Caco-2 (cell line): ENCODE measurements at regions not wholly inside any gene's neighbourhood (a gene's known extent, or its start where the extent isn't known, plus 50 kb on each side); places are given as distances from the start of the nearest gene placed in this dataset.

Experiments used
- BruUV-seq: library from RNA; stranded (reverse); fragments of 400-500 nt; replicated peaks from 2 replicates; lab custom pipeline; 2021; lab: Mats Ljungman, UMichigan
- CTCF ChIA-PET: fragments of 300-600 bp; sonication (Branson Sonifier 250); formaldehyde crosslinking; loops from one replicate; lab custom pipeline; 2022; ENCODE audit warnings: antibody characterized with exemption; lab: Charles Lee
- POLR2A ChIA-PET: fragments of 300-600 bp; sonication (Branson Sonifier 250); formaldehyde crosslinking; loops from one replicate; lab custom pipeline; 2022; ENCODE audit warnings: antibody characterized with exemption; lab: Charles Lee
- DNase-seq, 2 experiments: peaks; one replicate each; pipeline versions ENCODE4 v3.0.0 to v3.0.0-alpha.2; 2020 to 2022
- H3K27me3 ChIP-seq: replicated peaks from 2 replicates; pipeline ENCODE4 v1.6.0; 2011; ENCODE audit warnings: low read length; ENCODE audit not compliant: control insufficient read depth, insufficient read depth
- H3K36me3 ChIP-seq: 2 replicates; pipeline ENCODE4 v1.5.1; 2011; ENCODE audit warnings: low read length; ENCODE audit not compliant: control insufficient read depth, insufficient read depth
- H3K4me1 ChIP-seq: fragments of 250-450 bp; sonication (Bioruptor Pico); 2 replicates; pipeline ENCODE4 v1.5.1; 2020; ENCODE audit warnings: mild to moderate bottlenecking
- H3K4me3 ChIP-seq: 2 replicates; pipeline ENCODE4 v1.5.1; 2011; ENCODE audit warnings: low read depth, mild to moderate bottlenecking, control low read depth, low read length
- H3K9me3 ChIP-seq: fragments of 250-450 bp; sonication (Bioruptor Pico); 2 replicates; pipeline ENCODE4 v1.5.1; 2020; ENCODE audit warnings: mild to moderate bottlenecking, moderate library complexity
- H3K27ac Mint-ChIP-seq: one replicate; pipeline ENCODE4 v1.8.0; 2022; ENCODE audit warnings: mixed read lengths; ENCODE audit not compliant: unreplicated experiment
- H3K27me3 Mint-ChIP-seq: one replicate; pipeline ENCODE4 v1.8.0; 2022; ENCODE audit warnings: mixed read lengths; ENCODE audit not compliant: insufficient read depth, unreplicated experiment
- H3K36me3 Mint-ChIP-seq: one replicate; pipeline ENCODE4 v1.8.0; 2022; ENCODE audit warnings: mild to moderate bottlenecking, mixed read lengths; ENCODE audit not compliant: insufficient read depth, unreplicated experiment
- H3K4me1 Mint-ChIP-seq: one replicate; pipeline ENCODE4 v1.8.0; 2022; ENCODE audit warnings: low read depth, mixed read lengths; ENCODE audit not compliant: unreplicated experiment
- H3K4me3 Mint-ChIP-seq: one replicate; pipeline ENCODE4 v1.8.0; 2022; ENCODE audit warnings: mild to moderate bottlenecking, moderate library complexity, mixed read lengths; ENCODE audit not compliant: unreplicated experiment
- H3K9me3 Mint-ChIP-seq: one replicate; pipeline ENCODE4 v1.8.0; 2022; ENCODE audit warnings: mixed read lengths; ENCODE audit not compliant: unreplicated experiment
- CTCF ChIP-seq, 2 experiments: fragments of 200-600 bp in 1 of 2; IDR thresholded peaks; 1 replicate in 1 of 2; 2 replicates in 1 of 2; pipeline versions ENCODE4 v1.5.1 to v1.8.0; 2011 to 2022; ENCODE audit warnings: antibody characterized with exemption in 1 of 2, control low read depth in 1 of 2, inconsistent platforms in 1 of 2, low read depth in 1 of 2, low read length in 1 of 2, mild to moderate bottlenecking in 1 of 2, moderate library complexity in 1 of 2; ENCODE audit not compliant: insufficient read depth in 1 of 2, severe bottlenecking in 1 of 2, unreplicated experiment in 1 of 2
- intact Hi-C: fragments of 100-400 bp; cut with micrococcal nuclease; formaldehyde crosslinking; loops from one replicate; pipeline ENCODE4 v1.10.0; 2022; ENCODE audit not compliant: unreplicated experiment

- no peak overlapping the region for H3K27ac Mint-ChIP-seq
- ChIA-PET POLR2A (no interaction called here), CTCF (no interaction called here)
- Histone ChIP-seq H3K4me1 (no peaks in the 10 kb centered on the region), H3K36me3 (no peaks in the 10 kb centered on the region), H3K9me3 (no peaks in the 10 kb centered on the region), H3K27me3 (no peaks in the 10 kb centered on the region), H3K4me3 (no peak overlapping the region)
- TF ChIP-seq CTCF (IDR thresholded peaks at IDR 0.05; ENCODE audit: insufficient read depth in 1 of 2, low read depth in 1 of 2, low read length in 1 of 2, severe bottlenecking in 1 of 2, unreplicated experiment in 1 of 2) = no peak
- no TSS peak for BruUV-seq
- intact Hi-C loops = no loop called here
- no peaks in the 10 kb centered on the region for H3K9me3 Mint-ChIP-seq
- H3K27me3 Mint-ChIP-seq = no peaks in the 10 kb centered on the region
- H3K36me3 Mint-ChIP-seq = no peaks in the 10 kb centered on the region
- DNase-seq = no peak
- H3K4me1 Mint-ChIP-seq = no peaks in the 10 kb centered on the region
- no peak overlapping the region for H3K4me3 Mint-ChIP-seq
Measured at GRCh38 chr9:20255052-20255451, 367.2 kb downstream of the MLLT3 start.

DNA sequence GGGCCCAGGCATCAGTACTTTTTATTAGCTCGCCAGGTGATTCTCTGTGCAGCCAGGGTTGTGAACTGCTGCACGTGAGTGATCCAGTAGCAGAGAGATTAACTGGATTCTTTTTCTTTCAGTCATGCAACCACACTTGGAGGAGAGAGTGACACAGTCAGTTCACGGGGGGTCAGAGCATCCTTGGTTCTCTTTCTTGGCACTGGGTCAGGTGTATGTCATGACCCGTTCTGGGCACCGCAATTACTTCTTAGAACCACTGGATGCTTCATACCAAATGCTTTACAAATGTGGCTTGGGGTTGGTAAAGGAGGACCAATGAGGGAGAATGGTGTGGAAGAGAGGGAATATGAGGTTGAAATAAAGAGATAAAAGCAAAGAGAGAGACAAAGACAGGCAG lies 368.7 kb downstream of the MLLT3 start:
- H3K9me3 Mint-ChIP-seq = no peaks in the 10 kb centered on the region
- H3K36me3 Mint-ChIP-seq = no peaks in the 10 kb centered on the region
- TF ChIP-seq CTCF (IDR thresholded peaks at IDR 0.05; ENCODE audit: insufficient read depth in 1 of 2, low read depth in 1 of 2, low read length in 1 of 2, severe bottlenecking in 1 of 2, unreplicated experiment in 1 of 2) = no peak

DNA sequence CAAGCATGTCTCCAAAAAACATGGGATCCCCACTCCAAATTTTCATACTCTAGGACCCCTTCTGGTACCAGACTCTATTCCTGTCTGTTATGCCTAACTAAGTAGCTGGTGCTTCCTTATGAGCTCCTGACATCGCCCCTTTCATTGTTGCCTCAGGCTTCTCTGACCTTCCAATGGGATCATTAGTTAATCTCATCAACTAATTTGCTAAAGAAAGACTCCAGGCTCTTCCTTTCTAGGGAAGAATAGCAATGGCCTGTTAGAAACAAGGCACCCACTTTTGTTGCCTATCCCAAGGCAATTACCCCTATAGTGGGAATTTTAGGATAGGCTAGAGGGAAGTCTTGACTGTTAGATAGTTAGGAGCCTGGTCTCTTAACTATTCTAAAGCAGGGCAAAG lies 369.5 kb downstream of the MLLT3 start:
- TF ChIP-seq CTCF (IDR thresholded peaks at IDR 0.05; ENCODE audit: insufficient read depth in 1 of 2, low read depth in 1 of 2, low read length in 1 of 2, severe bottlenecking in 1 of 2, unreplicated experiment in 1 of 2) = no peak
- POLR2A ChIA-PET = no interaction called here
- no peaks in the 10 kb centered on the region for H3K36me3 Mint-ChIP-seq

More for the DNA sequence above, 368.7 kb downstream of the MLLT3 start:
- no peak for DNase-seq
- ChIA-PET POLR2A (no interaction called here), CTCF (no interaction called here)
- Histone ChIP-seq H3K4me1 (no peaks in the 10 kb centered on the region), H3K4me3 (no peak overlapping the region), H3K36me3 (no peaks in the 10 kb centered on the region), H3K27me3 (no peaks in the 10 kb centered on the region), H3K9me3 (no peaks in the 10 kb centered on the region)
- H3K4me1 Mint-ChIP-seq = no peaks in the 10 kb centered on the region
- no TSS peak for BruUV-seq
- intact Hi-C loops = no loop called here
- H3K27me3 Mint-ChIP-seq = no peaks in the 10 kb centered on the region
- no peak overlapping the region for H3K4me3 Mint-ChIP-seq
- H3K27ac Mint-ChIP-seq = no peak overlapping the region

More for the DNA sequence above, 369.5 kb downstream of the MLLT3 start:
- intact Hi-C loops = no loop called here
- H3K36me3 ChIP-seq = no peaks in the 10 kb centered on the region
- CTCF ChIA-PET = no interaction called here
- no peak overlapping the region for H3K4me3 ChIP-seq
- no peaks in the 10 kb centered on the region for H3K4me1 ChIP-seq
- no peaks in the 10 kb centered on the region for H3K9me3 ChIP-seq
- Mint-ChIP-seq H3K27me3 (no peaks in the 10 kb centered on the region), H3K27ac (no peak overlapping the region), H3K9me3 (no peaks in the 10 kb centered on the region), H3K4me1 (no peaks in the 10 kb centered on the region), H3K4me3 (no peak overlapping the region)
- BruUV-seq = no TSS peak
- no peak for DNase-seq
- H3K27me3 ChIP-seq = no peaks in the 10 kb centered on the region
